Caco-2 (cell line): ENCODE measurements at regions not wholly inside any gene's neighbourhood (a gene's known extent, or its start where the extent isn't known, plus 50 kb on each side); places are given as distances from the start of the nearest gene placed in this dataset.

ENCODE experiments used
- BruUV-seq: library from RNA; stranded (reverse); fragments of 400-500 nt; replicated peaks from 2 replicates; lab custom pipeline; 2021; lab: Mats Ljungman, UMichigan
- CTCF ChIA-PET: fragments of 300-600 bp; sonication (Branson Sonifier 250); formaldehyde crosslinking; loops from one replicate; lab custom pipeline; 2022; ENCODE audit warnings: antibody characterized with exemption; lab: Charles Lee
- POLR2A ChIA-PET: fragments of 300-600 bp; sonication (Branson Sonifier 250); formaldehyde crosslinking; loops from one replicate; lab custom pipeline; 2022; ENCODE audit warnings: antibody characterized with exemption; lab: Charles Lee
- DNase-seq, 2 experiments: peaks; one replicate each; pipeline versions ENCODE4 v3.0.0 to v3.0.0-alpha.2; 2020 to 2022
- H3K27me3 ChIP-seq: replicated peaks from 2 replicates; pipeline ENCODE4 v1.6.0; 2011; ENCODE audit warnings: low read length; ENCODE audit not compliant: control insufficient read depth, insufficient read depth
- H3K36me3 ChIP-seq: 2 replicates; pipeline ENCODE4 v1.5.1; 2011; ENCODE audit warnings: low read length; ENCODE audit not compliant: control insufficient read depth, insufficient read depth
- H3K4me1 ChIP-seq: fragments of 250-450 bp; sonication (Bioruptor Pico); 2 replicates; pipeline ENCODE4 v1.5.1; 2020; ENCODE audit warnings: mild to moderate bottlenecking
- H3K4me3 ChIP-seq: 2 replicates; pipeline ENCODE4 v1.5.1; 2011; ENCODE audit warnings: low read depth, mild to moderate bottlenecking, control low read depth, low read length
- H3K9me3 ChIP-seq: fragments of 250-450 bp; sonication (Bioruptor Pico); 2 replicates; pipeline ENCODE4 v1.5.1; 2020; ENCODE audit warnings: mild to moderate bottlenecking, moderate library complexity
- H3K27ac Mint-ChIP-seq: one replicate; pipeline ENCODE4 v1.8.0; 2022; ENCODE audit warnings: mixed read lengths; ENCODE audit not compliant: unreplicated experiment
- H3K27me3 Mint-ChIP-seq: one replicate; pipeline ENCODE4 v1.8.0; 2022; ENCODE audit warnings: mixed read lengths; ENCODE audit not compliant: insufficient read depth, unreplicated experiment
- H3K36me3 Mint-ChIP-seq: one replicate; pipeline ENCODE4 v1.8.0; 2022; ENCODE audit warnings: mild to moderate bottlenecking, mixed read lengths; ENCODE audit not compliant: insufficient read depth, unreplicated experiment
- H3K4me1 Mint-ChIP-seq: one replicate; pipeline ENCODE4 v1.8.0; 2022; ENCODE audit warnings: low read depth, mixed read lengths; ENCODE audit not compliant: unreplicated experiment
- H3K4me3 Mint-ChIP-seq: one replicate; pipeline ENCODE4 v1.8.0; 2022; ENCODE audit warnings: mild to moderate bottlenecking, moderate library complexity, mixed read lengths; ENCODE audit not compliant: unreplicated experiment
- H3K9me3 Mint-ChIP-seq: one replicate; pipeline ENCODE4 v1.8.0; 2022; ENCODE audit warnings: mixed read lengths; ENCODE audit not compliant: unreplicated experiment
- CTCF ChIP-seq, 2 experiments: fragments of 200-600 bp in 1 of 2; IDR thresholded peaks; 1 replicate in 1 of 2; 2 replicates in 1 of 2; pipeline versions ENCODE4 v1.5.1 to v1.8.0; 2011 to 2022; ENCODE audit warnings: antibody characterized with exemption in 1 of 2, control low read depth in 1 of 2, inconsistent platforms in 1 of 2, low read depth in 1 of 2, low read length in 1 of 2, mild to moderate bottlenecking in 1 of 2, moderate library complexity in 1 of 2; ENCODE audit not compliant: insufficient read depth in 1 of 2, severe bottlenecking in 1 of 2, unreplicated experiment in 1 of 2
- intact Hi-C: fragments of 100-400 bp; cut with micrococcal nuclease; formaldehyde crosslinking; loops from one replicate; pipeline ENCODE4 v1.10.0; 2022; ENCODE audit not compliant: unreplicated experiment

DNA sequence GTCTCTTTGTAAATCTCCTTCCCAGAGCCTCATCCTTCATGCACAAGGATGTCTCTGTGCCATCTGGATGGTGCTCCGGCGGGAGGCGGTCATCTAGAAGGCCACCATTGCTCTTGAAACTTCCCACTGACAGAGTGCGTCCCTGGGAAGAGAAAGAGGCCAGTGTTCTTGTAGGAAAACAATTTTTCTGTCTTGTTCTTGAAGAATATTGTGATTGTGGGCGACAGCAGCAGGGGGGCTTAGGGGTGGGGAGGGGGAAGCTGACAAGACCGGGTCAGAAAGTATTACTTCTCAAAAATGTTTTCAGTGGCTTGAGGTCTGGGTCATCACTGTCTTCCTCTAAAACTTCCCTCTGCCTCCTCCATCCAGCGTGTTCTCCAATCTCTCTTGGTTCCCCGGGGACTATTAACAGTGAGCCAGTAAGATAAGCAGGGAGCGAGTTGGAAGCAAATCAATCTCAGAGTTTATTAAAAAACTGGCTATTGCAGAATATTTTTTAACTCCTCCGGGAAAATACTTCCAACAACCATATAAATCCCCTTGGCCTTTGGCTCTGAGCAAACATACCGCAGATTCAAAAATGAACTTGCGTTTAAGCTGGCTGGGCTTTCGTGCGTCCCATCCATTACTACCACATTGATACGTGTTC is 597.8 kb upstream of the MGMT start:
- intact Hi-C loops, result loop anchor here (10.0 kb wide), 1 partner anchor 604 kb away; no protein-coding TSS in a partner anchor
- H3K9me3 ChIP-seq, result no peaks in the 10 kb centered on the region
- no peaks in the 10 kb centered on the region for H3K27me3 ChIP-seq
- DNase-seq, result no peak
- H3K4me1 Mint-ChIP-seq, result no peaks in the 10 kb centered on the region
- H3K27me3 Mint-ChIP-seq, result peaks cover 19% of the 10 kb centered on the region
- no TSS peak for BruUV-seq
- POLR2A ChIA-PET, result no interaction called here
- H3K4me3 ChIP-seq, result no peak overlapping the region
- no peaks in the 10 kb centered on the region for H3K9me3 Mint-ChIP-seq
- no peaks in the 10 kb centered on the region for H3K4me1 ChIP-seq
- no peak overlapping the region for H3K4me3 Mint-ChIP-seq
- TF ChIP-seq CTCF (IDR thresholded peaks at IDR 0.05; ENCODE audit: insufficient read depth in 1 of 2, low read depth in 1 of 2, low read length in 1 of 2, severe bottlenecking in 1 of 2, unreplicated experiment in 1 of 2), result no peak
- no peaks in the 10 kb centered on the region for H3K36me3 Mint-ChIP-seq
- CTCF ChIA-PET, result no interaction called here
- H3K27ac Mint-ChIP-seq, result no peak overlapping the region
- H3K36me3 ChIP-seq, result no peaks in the 10 kb centered on the region

- Mint-ChIP-seq H3K36me3 (no peaks in the 10 kb centered on the region), H3K9me3 (no peaks in the 10 kb centered on the region), H3K4me1 (no peaks in the 10 kb centered on the region), H3K4me3 (no peak overlapping the region), H3K27ac (no peak overlapping the region), H3K27me3 (peaks cover 21% of the 10 kb centered on the region)
- ChIA-PET POLR2A (no interaction called here), CTCF (no interaction called here)
- intact Hi-C loops, result no loop called here
- no peaks in the 10 kb centered on the region for H3K4me1 ChIP-seq
- H3K9me3 ChIP-seq, result no peaks in the 10 kb centered on the region
- no peak for DNase-seq
- TF ChIP-seq CTCF (IDR thresholded peaks at IDR 0.05; ENCODE audit: insufficient read depth in 1 of 2, low read depth in 1 of 2, low read length in 1 of 2, severe bottlenecking in 1 of 2, unreplicated experiment in 1 of 2), result no peak
- H3K36me3 ChIP-seq, result no peaks in the 10 kb centered on the region
- H3K4me3 ChIP-seq, result no peak overlapping the region
- H3K27me3 ChIP-seq, result no peaks in the 10 kb centered on the region
- no TSS peak for BruUV-seq
These were observed 596.0 kb upstream of the MGMT start for GRCh38 chr10:128870830-128871597.

DNA sequence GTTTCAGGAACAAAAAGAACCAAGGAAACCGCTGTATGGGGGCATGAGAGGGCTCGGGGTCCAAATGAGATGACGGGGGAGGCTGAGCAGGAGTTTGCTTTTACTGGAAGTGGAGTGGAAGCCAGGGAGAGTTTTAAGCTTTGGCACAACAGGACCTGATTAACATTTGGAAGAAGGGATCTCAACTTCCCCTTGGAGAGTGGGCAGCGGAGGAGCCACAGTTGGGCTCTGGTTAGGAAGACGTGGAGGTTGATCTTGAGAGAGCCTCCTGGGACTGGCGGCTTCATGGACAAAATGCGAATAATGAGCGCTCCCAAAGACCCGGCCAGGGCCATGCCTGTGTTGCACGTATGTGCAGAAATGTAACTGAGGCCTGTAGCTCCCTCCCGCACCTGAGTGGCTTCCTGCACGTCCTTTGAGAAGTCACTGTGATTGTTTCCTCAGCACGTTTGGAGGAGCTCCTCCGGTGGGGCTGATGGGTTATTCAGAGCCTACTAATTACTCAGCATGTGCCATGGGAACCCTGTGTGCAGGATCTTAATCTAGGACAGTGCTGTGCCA is 595.3 kb upstream of the MGMT start:
- no peaks in the 10 kb centered on the region for H3K9me3 ChIP-seq
- no TSS peak for BruUV-seq
- no peak for DNase-seq
- Mint-ChIP-seq H3K27ac (no peak overlapping the region), H3K4me3 (no peak overlapping the region), H3K9me3 (no peaks in the 10 kb centered on the region), H3K4me1 (no peaks in the 10 kb centered on the region), H3K27me3 (peaks cover 22% of the 10 kb centered on the region), H3K36me3 (no peaks in the 10 kb centered on the region)
- no peak overlapping the region for H3K4me3 ChIP-seq
- no peaks in the 10 kb centered on the region for H3K36me3 ChIP-seq
- no peaks in the 10 kb centered on the region for H3K27me3 ChIP-seq
- intact Hi-C loops, result no loop called here
- no peak for TF ChIP-seq CTCF (IDR thresholded peaks at IDR 0.05; ENCODE audit: insufficient read depth in 1 of 2, low read depth in 1 of 2, low read length in 1 of 2, severe bottlenecking in 1 of 2, unreplicated experiment in 1 of 2)
- POLR2A ChIA-PET, result no interaction called here
- H3K4me1 ChIP-seq, result no peaks in the 10 kb centered on the region
- CTCF ChIA-PET, result no interaction called here
